AG10803 (cell line): ENCODE measurements at regions not wholly inside any gene's neighbourhood (a gene's known extent, or its start where the extent isn't known, plus 50 kb on each side); places are given as distances from the start of the nearest gene placed in this dataset.

Source experiments
- DNase-seq: peaks from one replicate; pipeline ENCODE4 v3.0.0; 2010; ENCODE audit warnings: low read depth
- H3K4me3 ChIP-seq: 2 replicates; pipeline ENCODE4 v1.5.1; 2011; ENCODE audit warnings: mild to moderate bottlenecking, low read length, control low read depth
- TF ChIP-seq, protein P1 (sequence below): conservative IDR thresholded peaks from 2 replicates; pipeline ENCODE4 v1.5.1; 2011; ENCODE audit warnings: mild to moderate bottlenecking, low read length, control low read depth, inconsistent platforms

DNA sequence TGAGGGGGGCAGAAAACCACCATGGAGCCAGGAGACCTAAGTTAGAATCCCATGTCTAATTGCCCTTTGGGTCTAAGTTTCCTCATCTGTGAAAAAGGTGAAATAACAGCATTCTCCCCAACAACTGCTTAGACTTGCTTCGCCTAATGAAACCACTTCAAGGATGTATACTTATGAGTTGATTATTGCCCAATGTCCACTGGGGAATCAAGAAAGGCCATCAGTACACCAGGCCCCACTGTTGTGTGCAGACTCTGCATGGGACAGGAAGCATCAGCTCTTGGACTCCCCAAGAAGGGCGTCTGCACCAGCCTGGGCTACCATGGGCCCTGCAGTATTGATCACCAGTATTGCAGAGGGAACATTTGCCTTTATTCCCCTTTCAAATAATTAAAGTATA is 189.6 kb downstream of the MAFB start:
- no peak overlapping the region for H3K4me3 ChIP-seq
- no peak for DNase-seq
- TF ChIP-seq, protein P1, sequence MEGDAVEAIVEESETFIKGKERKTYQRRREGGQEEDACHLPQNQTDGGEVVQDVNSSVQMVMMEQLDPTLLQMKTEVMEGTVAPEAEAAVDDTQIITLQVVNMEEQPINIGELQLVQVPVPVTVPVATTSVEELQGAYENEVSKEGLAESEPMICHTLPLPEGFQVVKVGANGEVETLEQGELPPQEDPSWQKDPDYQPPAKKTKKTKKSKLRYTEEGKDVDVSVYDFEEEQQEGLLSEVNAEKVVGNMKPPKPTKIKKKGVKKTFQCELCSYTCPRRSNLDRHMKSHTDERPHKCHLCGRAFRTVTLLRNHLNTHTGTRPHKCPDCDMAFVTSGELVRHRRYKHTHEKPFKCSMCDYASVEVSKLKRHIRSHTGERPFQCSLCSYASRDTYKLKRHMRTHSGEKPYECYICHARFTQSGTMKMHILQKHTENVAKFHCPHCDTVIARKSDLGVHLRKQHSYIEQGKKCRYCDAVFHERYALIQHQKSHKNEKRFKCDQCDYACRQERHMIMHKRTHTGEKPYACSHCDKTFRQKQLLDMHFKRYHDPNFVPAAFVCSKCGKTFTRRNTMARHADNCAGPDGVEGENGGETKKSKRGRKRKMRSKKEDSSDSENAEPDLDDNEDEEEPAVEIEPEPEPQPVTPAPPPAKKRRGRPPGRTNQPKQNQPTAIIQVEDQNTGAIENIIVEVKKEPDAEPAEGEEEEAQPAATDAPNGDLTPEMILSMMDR, result no peak

DNA sequence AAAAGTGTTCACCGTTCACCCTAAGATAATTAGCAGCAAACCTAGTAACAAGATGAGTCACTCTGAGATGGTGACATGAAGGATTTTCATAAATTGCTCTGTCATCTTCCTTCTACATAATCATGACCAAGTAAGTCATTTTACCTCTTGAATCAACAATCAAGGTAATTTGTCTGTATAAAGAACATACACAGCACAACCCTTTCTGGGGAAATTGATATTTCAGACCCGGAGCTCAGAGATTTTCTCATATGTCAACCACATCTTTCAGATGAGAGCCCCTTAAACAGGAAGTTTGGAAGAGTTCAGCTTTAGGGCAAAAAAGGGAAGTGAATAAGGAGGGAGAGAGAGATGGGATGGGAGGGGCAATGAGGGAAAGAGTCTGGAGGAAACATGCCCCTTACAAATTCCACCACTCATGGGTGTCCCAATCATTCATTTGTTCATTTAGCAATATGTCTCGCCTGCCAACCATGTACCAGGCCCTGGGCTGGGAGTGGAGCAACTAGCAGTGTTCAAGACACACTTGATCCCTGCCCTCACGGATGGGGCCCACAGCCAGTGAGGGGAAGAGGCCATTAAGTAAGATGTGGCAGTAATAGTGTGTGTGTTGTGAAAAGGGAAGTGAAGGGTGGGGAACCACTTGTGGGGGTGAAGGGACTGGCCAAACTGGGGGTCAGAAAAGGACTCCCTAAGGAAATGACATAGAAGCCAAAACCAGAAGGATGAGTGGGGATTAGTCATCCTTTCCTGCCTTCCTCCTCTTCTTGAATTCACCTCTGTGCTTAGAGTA is 190.9 kb downstream of the MAFB start:
- H3K4me3 ChIP-seq, result no peak overlapping the region
- peak; percentile 39 for DNase-seq
- TF ChIP-seq, protein P1, result no peak

DNA sequence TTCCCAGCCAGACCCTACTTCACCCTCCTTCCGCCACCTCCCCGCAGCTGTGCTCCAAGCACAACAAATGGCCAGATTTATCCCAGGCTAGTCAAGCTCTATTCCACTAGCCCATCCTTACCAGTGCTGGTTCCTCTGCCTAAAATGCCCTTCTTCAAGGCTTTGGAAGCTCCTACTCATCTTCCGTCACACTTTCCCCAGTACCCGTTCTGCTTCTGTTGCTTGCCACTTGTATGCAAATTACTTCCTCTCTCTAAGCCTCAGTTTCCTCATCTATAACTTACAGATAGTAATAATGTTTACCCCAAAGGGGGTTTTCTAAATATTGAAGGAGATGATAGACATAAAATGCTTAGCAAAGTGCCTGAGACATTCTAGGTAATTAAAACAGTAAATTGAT is 193.1 kb downstream of the MAFB start:
- no peak for DNase-seq
- no peak overlapping the region for H3K4me3 ChIP-seq
- TF ChIP-seq, protein P1, result no peak

DNA sequence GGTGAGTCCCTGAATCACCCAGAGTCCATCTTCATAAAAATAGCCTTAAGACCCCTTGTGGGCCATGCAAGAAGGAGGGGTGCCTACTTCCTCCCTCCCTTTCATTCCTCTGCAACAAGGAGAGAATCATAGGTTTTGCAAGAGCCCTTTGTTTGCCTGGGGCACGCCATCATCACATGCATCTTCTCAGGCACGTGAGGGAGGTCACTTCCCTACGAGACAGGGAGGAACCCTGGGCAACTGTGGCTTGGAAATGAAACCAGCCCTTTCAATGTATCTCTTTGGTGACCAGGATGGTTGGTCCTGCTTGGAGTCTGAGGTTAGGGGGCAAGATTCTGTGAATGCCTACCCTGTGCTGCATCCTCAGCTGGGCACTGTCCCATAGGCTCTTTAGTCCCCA is 194.8 kb downstream of the MAFB start:
- no peak for DNase-seq
- H3K4me3 ChIP-seq, result no peak overlapping the region
- TF ChIP-seq, protein P1, result no peak

DNA sequence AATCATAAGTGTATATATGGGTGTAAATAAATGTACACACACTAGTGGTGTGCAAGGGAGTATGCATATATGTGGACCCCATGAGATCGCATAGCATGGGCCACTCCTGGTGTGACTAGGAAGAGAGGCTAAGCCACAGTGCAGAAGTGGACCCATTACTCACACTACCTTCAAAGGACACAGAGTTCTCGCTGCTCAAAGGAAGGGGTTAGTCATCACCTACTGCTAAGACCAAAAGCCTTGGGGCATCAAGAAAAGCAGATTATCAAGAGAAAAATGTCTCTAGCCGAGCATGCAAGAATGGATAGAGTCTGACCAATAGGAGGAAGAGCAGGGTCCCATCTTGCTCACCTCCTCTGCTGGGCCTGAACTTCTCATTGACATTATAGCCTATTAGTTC is 195.5 kb downstream of the MAFB start:
- TF ChIP-seq, protein P1, result no peak
- no peak overlapping the region for H3K4me3 ChIP-seq
- no peak for DNase-seq

DNA sequence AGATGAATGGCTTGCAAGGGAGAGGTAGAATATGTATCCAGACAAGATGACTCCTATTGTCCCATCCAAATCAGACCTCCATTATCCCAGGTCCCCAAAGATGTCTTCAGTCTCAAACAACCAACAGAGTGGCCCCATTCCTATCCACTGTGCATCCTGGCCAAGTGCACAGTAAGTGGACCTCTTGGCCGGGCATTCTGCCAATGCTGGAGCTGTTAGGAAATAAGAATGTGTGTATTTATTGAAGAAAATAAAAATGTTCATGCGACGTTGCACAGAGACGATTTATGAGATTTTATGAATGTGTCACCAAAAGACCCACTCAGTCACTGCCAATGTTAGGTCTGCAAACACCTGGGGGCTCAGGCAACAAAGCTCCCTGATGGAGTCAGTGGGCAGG is 196.0 kb downstream of the MAFB start:
- TF ChIP-seq, protein P1, result no peak
- no peak overlapping the region for H3K4me3 ChIP-seq
- DNase-seq, result peak; percentile 86

DNA sequence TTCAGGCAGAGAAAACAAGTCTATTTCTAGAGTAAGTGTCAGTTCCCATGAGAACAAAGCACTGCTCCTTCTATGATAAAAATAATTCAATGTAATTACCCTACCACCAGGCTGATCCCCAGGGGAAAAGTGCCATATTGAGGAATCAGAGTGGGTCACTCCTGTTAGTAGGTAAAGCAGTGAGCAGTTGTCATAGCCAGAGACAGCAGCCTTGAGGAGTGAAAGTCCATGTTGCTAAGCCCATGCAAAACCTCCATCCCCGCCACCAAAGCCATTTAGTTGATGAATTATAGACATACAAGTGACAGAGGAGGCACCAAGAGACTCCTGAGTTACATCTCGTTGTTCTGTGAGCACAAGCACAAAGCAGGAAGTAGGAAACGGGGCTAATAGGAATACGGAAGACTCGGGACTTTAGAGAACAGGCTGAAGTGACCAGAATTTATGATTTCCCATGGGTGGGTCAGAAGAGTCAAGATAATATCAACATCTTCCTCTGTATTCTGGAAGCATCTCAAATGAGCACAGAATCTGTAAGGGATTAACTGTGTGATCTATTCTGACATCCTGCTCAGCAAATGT is 197.9 kb downstream of the MAFB start:
- TF ChIP-seq, protein P1, result no peak
- H3K4me3 ChIP-seq, result no peak overlapping the region
- DNase-seq, result no peak
